Testis (tissue), 2 donors: ENCODE measurements at regions not wholly inside any gene's neighbourhood (a gene's known extent, or its start where the extent isn't known, plus 50 kb on each side); places are given as distances from the start of the nearest gene placed in this dataset.

Experiments used
- DNase-seq: peaks from one replicate; pipeline ENCODE4 v3.0.0-alpha.2; 2019
- H3K27ac ChIP-seq, 2 donors: fragments of 200-600 bp; sonication (generic); one replicate each; pipeline ENCODE4 v1.5.1; 2019
- H3K27me3 ChIP-seq: fragments of 200-600 bp; sonication (generic); one replicate; pipeline ENCODE4 v1.5.1; 2019
- H3K36me3 ChIP-seq: fragments of 200-600 bp; sonication (generic); one replicate; pipeline ENCODE4 v1.5.1; 2017; ENCODE audit warnings: low read depth; ENCODE audit errors: missing control alignments
- H3K4me1 ChIP-seq: fragments of 200-600 bp; sonication (generic); one replicate; pipeline ENCODE4 v1.5.1; 2019
- H3K4me3 ChIP-seq, 2 donors: fragments of 200-600 bp; sonication (generic); one replicate each; pipeline ENCODE4 v1.5.1; 2017 to 2019
- H3K9me3 ChIP-seq: fragments of 200-600 bp; sonication (generic); one replicate; pipeline ENCODE4 v1.5.1; 2017
- CTCF ChIP-seq, 3 experiments: fragments of 450-650 bp in 2 of 3; fragments of 200-600 bp in 1 of 3; sonication (generic) in 1 of 3; IDR thresholded peaks; one replicate each; pipeline ENCODE4 v1.5.1; 2016 to 2019; ENCODE audit warnings: antibody characterized with exemption in 3 of 3, mild to moderate bottlenecking in 2 of 3, moderate library complexity in 1 of 3
- POLR2A ChIP-seq: fragments of 450-650 bp; IDR thresholded peaks from one replicate; pipeline ENCODE4 v1.6.1; 2017; ENCODE audit warnings: antibody characterized with exemption, mild to moderate bottlenecking, moderate library complexity
- WGBS, 2 donors: methylation state at CpG; one replicate each; pipeline ENCODE4 v1.1.5; 2018; 5-methylcytosine and 5-hydroxymethylcytosine counted together
- intact Hi-C: fragments of 100-400 bp; cut with DNase I; formaldehyde crosslinking; loops from one replicate; pipeline ENCODE4 v1.15.1; 2023; ENCODE audit warnings: low total_unique reads

GRCh38 chr2:187081461-187081860 is 232.5 kb upstream of the ZSWIM2 start:
- intact Hi-C loops = no loop called here
- Histone ChIP-seq H3K4me3 (no peak overlapping the region), H3K4me1 (no peaks in the 10 kb centered on the region), H3K9me3 (no peaks in the 10 kb centered on the region), H3K27me3 (no peaks in the 10 kb centered on the region), H3K27ac (no peak overlapping the region), H3K36me3 (no peaks in the 10 kb centered on the region)
- TF ChIP-seq CTCF (IDR thresholded peaks at IDR 0.05) (no peak), POLR2A (no peak)
- 78 to 84% methylated on average over 1 of the region's 1 CpG for WGBS, 2 donors
- DNase-seq = no peak

- intact Hi-C loops = no loop called here
- no peak overlapping the region for H3K4me3 ChIP-seq
- no peaks in the 10 kb centered on the region for H3K9me3 ChIP-seq
- WGBS, 2 donors = 83 to 90% methylated on average over 5 of the region's 5 CpGs
- no peaks in the 10 kb centered on the region for H3K36me3 ChIP-seq
- DNase-seq = no peak
- no peaks in the 10 kb centered on the region for H3K27me3 ChIP-seq
- no peaks in the 10 kb centered on the region for H3K4me1 ChIP-seq
- TF ChIP-seq CTCF (IDR thresholded peaks at IDR 0.05) = no peak
- TF ChIP-seq POLR2A = no peak
- H3K27ac ChIP-seq = no peak overlapping the region
Measured at GRCh38 chr2:187079901-187080300, 230.9 kb upstream of the ZSWIM2 start.

GRCh38 chr2:187078297-187078696 is 229.3 kb upstream of the ZSWIM2 start:
- intact Hi-C loops = no loop called here
- DNase-seq = no peak
- Histone ChIP-seq H3K4me3 (no peak overlapping the region), H3K36me3 (no peaks in the 10 kb centered on the region), H3K27ac (no peak overlapping the region), H3K27me3 (no peaks in the 10 kb centered on the region), H3K9me3 (no peaks in the 10 kb centered on the region), H3K4me1 (no peaks in the 10 kb centered on the region)
- TF ChIP-seq CTCF (IDR thresholded peaks at IDR 0.05) = no peak
- no peak for TF ChIP-seq POLR2A
- WGBS, 2 donors = 47 to 85% methylated on average over 1 of the region's 1 CpG

GRCh38 chr2:187075671-187076070 is 226.7 kb upstream of the ZSWIM2 start:
- intact Hi-C loops = no loop called here
- Histone ChIP-seq H3K27me3 (no peaks in the 10 kb centered on the region), H3K4me1 (no peaks in the 10 kb centered on the region), H3K9me3 (no peaks in the 10 kb centered on the region), H3K4me3 (no peak overlapping the region), H3K36me3 (no peaks in the 10 kb centered on the region), H3K27ac (no peak overlapping the region)
- TF ChIP-seq POLR2A (no peak), CTCF (IDR thresholded peaks at IDR 0.05) (no peak)
- no peak for DNase-seq
- 90 to 93% methylated on average over 4 of the region's 4 CpGs for WGBS, 2 donors

- no peak for DNase-seq
- WGBS, 2 donors = 67 to 72% methylated on average over 4 of the region's 4 CpGs
- Histone ChIP-seq H3K27me3 (no peaks in the 10 kb centered on the region), H3K27ac (no peak overlapping the region), H3K4me3 (no peak overlapping the region), H3K4me1 (no peaks in the 10 kb centered on the region), H3K9me3 (no peaks in the 10 kb centered on the region), H3K36me3 (no peaks in the 10 kb centered on the region)
- intact Hi-C loops = no loop called here
- TF ChIP-seq POLR2A = no peak
- no peak for TF ChIP-seq CTCF (IDR thresholded peaks at IDR 0.05)
Measured at GRCh38 chr2:187075199-187075635, 226.2 kb upstream of the ZSWIM2 start.
